HG03442 (cell line): ENCODE measurements at regions not wholly inside any gene's neighbourhood (a gene's known extent, or its start where the extent isn't known, plus 50 kb on each side); places are given as distances from the start of the nearest gene placed in this dataset.

ENCODE experiments used
- ATAC-seq: cut with Tn5 transposase; IDR thresholded peaks from one replicate; pipeline ENCODE4 v1.9.1; 2021; ENCODE audit warnings: mild to moderate bottlenecking, moderate library complexity; ENCODE audit not compliant: unreplicated experiment

GRCh38 chr5:143695244-143695864 lies 116.6 kb upstream of the HMHB1 start:
- ATAC-seq = no peak

GRCh38 chr5:143694357-143694756 lies 117.6 kb upstream of the HMHB1 start:
- ATAC-seq = no peak

- ATAC-seq = peak; percentile 99
These were observed 118.2 kb upstream of the HMHB1 start for GRCh38 chr5:143693651-143694252.

GRCh38 chr5:143692342-143692741 lies 119.6 kb upstream of the HMHB1 start:
- ATAC-seq = no peak

- ATAC-seq = no peak
These were observed 120.0 kb upstream of the HMHB1 start for GRCh38 chr5:143691945-143692290.

- no peak for ATAC-seq
These were observed 120.5 kb upstream of the HMHB1 start for GRCh38 chr5:143691287-143691944.

- ATAC-seq = no peak
These were observed 124.4 kb upstream of the HMHB1 start for GRCh38 chr5:143687604-143688003.

GRCh38 chr5:143685246-143685815 lies 126.6 kb upstream of the HMHB1 start:
- ATAC-seq = no peak

GRCh38 chr5:143683459-143683858 lies 128.5 kb upstream of the HMHB1 start:
- no peak for ATAC-seq

- no peak for ATAC-seq
These were observed 129.0 kb upstream of the HMHB1 start for GRCh38 chr5:143682929-143683386.

- ATAC-seq = no peak
These were observed 129.6 kb upstream of the HMHB1 start for GRCh38 chr5:143682246-143682905.

- ATAC-seq = no peak
These were observed 131.2 kb upstream of the HMHB1 start for GRCh38 chr5:143680672-143681259.

- ATAC-seq = no peak
These were observed 132.2 kb upstream of the HMHB1 start for GRCh38 chr5:143679777-143680176.

GRCh38 chr5:143678148-143678905 lies 133.6 kb upstream of the HMHB1 start:
- no peak for ATAC-seq

GRCh38 chr5:143677403-143677802 lies 134.6 kb upstream of the HMHB1 start:
- ATAC-seq = no peak

- ATAC-seq = no peak
These were observed 135.2 kb upstream of the HMHB1 start for GRCh38 chr5:143676802-143677201.

- ATAC-seq = no peak
These were observed 137.5 kb upstream of the HMHB1 start for GRCh38 chr5:143674469-143674786.

- no peak for ATAC-seq
These were observed 138.1 kb upstream of the HMHB1 start for GRCh38 chr5:143673676-143674468.

- no peak for ATAC-seq
These were observed 139.2 kb upstream of the HMHB1 start for GRCh38 chr5:143672806-143673205.
